Spinal cord (tissue), 9 donors: ENCODE measurements at regions not wholly inside any gene's neighbourhood (a gene's known extent, or its start where the extent isn't known, plus 50 kb on each side); places are given as distances from the start of the nearest gene placed in this dataset.

Experiments used
- DNase-seq, 6 donors: peaks; one replicate each; pipeline versions ENCODE4 v3.0.0 to v3.0.0-alpha.2; 2013 to 2015; ENCODE audit warnings: low spot score in 6 of 6, low read depth in 4 of 6
- H3K27ac ChIP-seq: one replicate; pipeline ENCODE4 v1.5.1; 2013; ENCODE audit warnings: low read depth, low read length, control low read depth
- H3K27me3 ChIP-seq: one replicate; pipeline ENCODE4 v1.6.1; 2013; ENCODE audit warnings: low read length; ENCODE audit not compliant: control insufficient read depth, insufficient read depth
- H3K36me3 ChIP-seq: one replicate; pipeline ENCODE4 v1.6.1; 2013; ENCODE audit warnings: low read length; ENCODE audit not compliant: control insufficient read depth, insufficient read depth
- H3K4me1 ChIP-seq: one replicate; pipeline ENCODE4 v1.6.1; 2013; ENCODE audit warnings: low read length; ENCODE audit not compliant: control insufficient read depth, insufficient read depth
- H3K4me3 ChIP-seq: one replicate; pipeline ENCODE4 v1.5.1; 2013; ENCODE audit warnings: low read depth, low read length, control low read depth
- H3K9me3 ChIP-seq: one replicate; pipeline ENCODE4 v1.6.1; 2013; ENCODE audit warnings: low read length; ENCODE audit not compliant: control insufficient read depth, insufficient read depth
- WGBS: methylation state at CpG from one replicate; pipeline ENCODE4 v1.1.5; 2013; ENCODE audit warnings: missing lambda C conversion rate; ENCODE audit not compliant: insufficient coverage; 5-methylcytosine and 5-hydroxymethylcytosine counted together
- donor health status: healthy.

GRCh38 chr22:23399367-23400285 is 180.5 kb downstream of the IGLL1 start:
- no peak overlapping the region for H3K27ac ChIP-seq
- DNase-seq: no peak
- peaks cover 50% of the 10 kb centered on the region for H3K4me1 ChIP-seq
- no peaks in the 10 kb centered on the region for H3K27me3 ChIP-seq
- H3K9me3 ChIP-seq: no peaks in the 10 kb centered on the region
- H3K4me3 ChIP-seq: no peak overlapping the region
- peaks cover 59% of the 10 kb centered on the region for H3K36me3 ChIP-seq
- 88% methylated on average over 43 of the region's 46 CpGs for WGBS

- no peak for DNase-seq
- Histone ChIP-seq H3K9me3 (no peaks in the 10 kb centered on the region), H3K4me1 (peaks cover 50% of the 10 kb centered on the region), H3K36me3 (peaks cover 65% of the 10 kb centered on the region), H3K27ac (no peak overlapping the region), H3K4me3 (no peak overlapping the region), H3K27me3 (no peaks in the 10 kb centered on the region)
- WGBS: 71% methylated on average over 15 of the region's 15 CpGs
These were observed 181.3 kb downstream of the IGLL1 start for GRCh38 chr22:23398701-23399366.

GRCh38 chr22:23397613-23398567 is 182.2 kb downstream of the IGLL1 start:
- H3K4me3 ChIP-seq: no peak overlapping the region
- no peaks in the 10 kb centered on the region for H3K9me3 ChIP-seq
- H3K27ac ChIP-seq: no peak overlapping the region
- no peak for DNase-seq
- H3K36me3 ChIP-seq: peaks cover 69% of the 10 kb centered on the region
- WGBS: 92% methylated on average over 27 of the region's 29 CpGs
- no peaks in the 10 kb centered on the region for H3K27me3 ChIP-seq
- H3K4me1 ChIP-seq: peaks cover 40% of the 10 kb centered on the region

GRCh38 chr22:23397008-23397612 is 183.0 kb downstream of the IGLL1 start:
- no peak overlapping the region for H3K4me3 ChIP-seq
- H3K27ac ChIP-seq: no peak overlapping the region
- peaks cover 36% of the 10 kb centered on the region for H3K4me1 ChIP-seq
- H3K36me3 ChIP-seq: peaks cover 76% of the 10 kb centered on the region
- no peaks in the 10 kb centered on the region for H3K27me3 ChIP-seq
- no peak for DNase-seq
- no peaks in the 10 kb centered on the region for H3K9me3 ChIP-seq
- 78% methylated on average over 22 of the region's 26 CpGs for WGBS

GRCh38 chr22:23396362-23397007 is 183.6 kb downstream of the IGLL1 start:
- Histone ChIP-seq H3K36me3 (peaks cover 78% of the 10 kb centered on the region), H3K27me3 (no peaks in the 10 kb centered on the region), H3K4me3 (no peak overlapping the region), H3K9me3 (no peaks in the 10 kb centered on the region), H3K4me1 (peaks cover 30% of the 10 kb centered on the region), H3K27ac (no peak overlapping the region)
- 69% methylated on average over 7 of the region's 8 CpGs for WGBS
- DNase-seq: no peak

GRCh38 chr22:23395530-23396361 is 184.3 kb downstream of the IGLL1 start:
- no peak for DNase-seq
- H3K36me3 ChIP-seq: peaks cover 83% of the 10 kb centered on the region

GRCh38 chr22:23394525-23395326 is 185.4 kb downstream of the IGLL1 start:
- 86% methylated on average over 23 of the region's 28 CpGs for WGBS
- Histone ChIP-seq H3K9me3 (no peaks in the 10 kb centered on the region), H3K27ac (no peak overlapping the region), H3K4me3 (no peak overlapping the region), H3K36me3 (peaks cover 74% of the 10 kb centered on the region), H3K4me1 (peaks cover 12% of the 10 kb centered on the region), H3K27me3 (no peaks in the 10 kb centered on the region)
- DNase-seq: no peak

More at GRCh38 chr22:23395530-23396361, 184.3 kb downstream of the IGLL1 start:
- no peak overlapping the region for H3K4me3 ChIP-seq
- H3K9me3 ChIP-seq: no peaks in the 10 kb centered on the region
- 85% methylated on average over 13 of the region's 14 CpGs for WGBS
- H3K4me1 ChIP-seq: peaks cover 23% of the 10 kb centered on the region
- no peak overlapping the region for H3K27ac ChIP-seq
- H3K27me3 ChIP-seq: no peaks in the 10 kb centered on the region
